Liver (tissue), 3 donors: ENCODE measurements at regions not wholly inside any gene's neighbourhood (a gene's known extent, or its start where the extent isn't known, plus 50 kb on each side); places are given as distances from the start of the nearest gene placed in this dataset.

Experiments used
- JUND ChIP-seq, 2 donors: IDR thresholded peaks; 2 replicates each; pipeline ENCODE4 v1.6.1; 2016; ENCODE audit warnings: antibody characterized with exemption in 2 of 2
- TAF1 ChIP-seq: conservative IDR thresholded peaks from 2 replicates; pipeline ENCODE4 v1.6.1; 2016; ENCODE audit warnings: antibody characterized with exemption, mild to moderate bottlenecking
- TF ChIP-seq, protein P1 (sequence below): fragments of 150-350 bp; IDR thresholded peaks from 2 replicates; pipeline ENCODE4 v1.5.1; 2017; ENCODE audit warnings: improper control_type of control experiment, low read depth, low read length; ENCODE audit not compliant: missing input control
- TF ChIP-seq, protein P2 (sequence below): IDR thresholded peaks from 2 replicates; pipeline ENCODE4 v1.6.1; 2016; ENCODE audit warnings: antibody characterized with exemption
- TF ChIP-seq, protein P3 (sequence below): IDR thresholded peaks from 2 replicates; pipeline ENCODE4 v1.6.1; 2016; ENCODE audit warnings: antibody characterized with exemption
- donor health status: healthy.
- donor health status: healthy.

DNA sequence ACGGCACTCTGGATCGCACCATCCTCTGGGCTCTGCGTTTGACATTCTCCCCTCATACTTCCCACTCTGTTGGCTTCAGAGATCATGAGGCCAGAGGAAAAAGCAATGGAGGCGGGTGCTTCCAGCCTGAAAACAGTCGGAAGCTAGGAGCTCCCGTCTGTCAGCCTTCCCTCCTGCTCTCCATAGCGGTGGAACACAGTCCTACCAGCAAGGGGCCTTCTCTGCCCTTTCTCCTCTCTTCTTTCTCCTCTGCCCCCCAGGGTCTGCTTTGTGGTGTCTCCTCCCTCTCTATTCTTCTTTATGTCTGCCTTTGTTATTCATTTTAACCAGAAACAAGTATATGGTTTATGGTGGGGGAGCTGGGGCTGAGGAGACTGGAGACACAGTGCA, 152.5 kb upstream of the NFIB start:
- TF ChIP-seq JUND (IDR thresholded peaks at IDR 0.05) (no peak), TAF1 (no peak)
- TF ChIP-seq, protein P1, sequence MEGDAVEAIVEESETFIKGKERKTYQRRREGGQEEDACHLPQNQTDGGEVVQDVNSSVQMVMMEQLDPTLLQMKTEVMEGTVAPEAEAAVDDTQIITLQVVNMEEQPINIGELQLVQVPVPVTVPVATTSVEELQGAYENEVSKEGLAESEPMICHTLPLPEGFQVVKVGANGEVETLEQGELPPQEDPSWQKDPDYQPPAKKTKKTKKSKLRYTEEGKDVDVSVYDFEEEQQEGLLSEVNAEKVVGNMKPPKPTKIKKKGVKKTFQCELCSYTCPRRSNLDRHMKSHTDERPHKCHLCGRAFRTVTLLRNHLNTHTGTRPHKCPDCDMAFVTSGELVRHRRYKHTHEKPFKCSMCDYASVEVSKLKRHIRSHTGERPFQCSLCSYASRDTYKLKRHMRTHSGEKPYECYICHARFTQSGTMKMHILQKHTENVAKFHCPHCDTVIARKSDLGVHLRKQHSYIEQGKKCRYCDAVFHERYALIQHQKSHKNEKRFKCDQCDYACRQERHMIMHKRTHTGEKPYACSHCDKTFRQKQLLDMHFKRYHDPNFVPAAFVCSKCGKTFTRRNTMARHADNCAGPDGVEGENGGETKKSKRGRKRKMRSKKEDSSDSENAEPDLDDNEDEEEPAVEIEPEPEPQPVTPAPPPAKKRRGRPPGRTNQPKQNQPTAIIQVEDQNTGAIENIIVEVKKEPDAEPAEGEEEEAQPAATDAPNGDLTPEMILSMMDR = no peak
- TF ChIP-seq, protein P2, sequence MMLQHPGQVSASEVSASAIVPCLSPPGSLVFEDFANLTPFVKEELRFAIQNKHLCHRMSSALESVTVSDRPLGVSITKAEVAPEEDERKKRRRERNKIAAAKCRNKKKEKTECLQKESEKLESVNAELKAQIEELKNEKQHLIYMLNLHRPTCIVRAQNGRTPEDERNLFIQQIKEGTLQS = no peak
- TF ChIP-seq, protein P3, sequence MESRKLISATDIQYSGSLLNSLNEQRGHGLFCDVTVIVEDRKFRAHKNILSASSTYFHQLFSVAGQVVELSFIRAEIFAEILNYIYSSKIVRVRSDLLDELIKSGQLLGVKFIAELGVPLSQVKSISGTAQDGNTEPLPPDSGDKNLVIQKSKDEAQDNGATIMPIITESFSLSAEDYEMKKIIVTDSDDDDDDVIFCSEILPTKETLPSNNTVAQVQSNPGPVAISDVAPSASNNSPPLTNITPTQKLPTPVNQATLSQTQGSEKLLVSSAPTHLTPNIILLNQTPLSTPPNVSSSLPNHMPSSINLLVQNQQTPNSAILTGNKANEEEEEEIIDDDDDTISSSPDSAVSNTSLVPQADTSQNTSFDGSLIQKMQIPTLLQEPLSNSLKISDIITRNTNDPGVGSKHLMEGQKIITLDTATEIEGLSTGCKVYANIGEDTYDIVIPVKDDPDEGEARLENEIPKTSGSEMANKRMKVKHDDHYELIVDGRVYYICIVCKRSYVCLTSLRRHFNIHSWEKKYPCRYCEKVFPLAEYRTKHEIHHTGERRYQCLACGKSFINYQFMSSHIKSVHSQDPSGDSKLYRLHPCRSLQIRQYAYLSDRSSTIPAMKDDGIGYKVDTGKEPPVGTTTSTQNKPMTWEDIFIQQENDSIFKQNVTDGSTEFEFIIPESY = no peak
